KG1 (cell line): ENCODE measurements at regions not wholly inside any gene's neighbourhood (a gene's known extent, or its start where the extent isn't known, plus 50 kb on each side); places are given as distances from the start of the nearest gene placed in this dataset.

ENCODE experiments used
- DNase-seq: peaks from one replicate; lab custom pipeline; 2025; lab: John Stamatoyannopoulos, UW

DNA sequence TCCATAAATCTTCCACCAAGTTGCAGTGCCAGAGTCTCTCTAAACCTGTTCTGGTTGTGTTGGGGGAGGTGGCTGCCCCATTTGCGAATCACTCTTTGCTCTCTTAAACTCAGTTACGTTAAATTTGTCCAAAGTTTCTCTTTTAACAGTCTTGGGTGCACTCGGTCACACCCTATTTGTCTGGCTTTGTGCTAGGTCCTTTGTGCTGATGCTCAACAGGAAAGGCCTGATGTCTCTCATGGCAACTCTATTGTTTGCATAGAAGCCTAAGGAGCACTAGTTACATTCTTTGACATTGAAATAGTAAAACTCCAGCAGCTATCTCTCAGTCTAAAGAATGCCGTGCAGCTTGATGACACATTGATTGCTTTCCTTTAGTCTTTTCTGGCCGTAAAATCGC is 105.1 kb downstream of the TRMT11 start:
- no peak for DNase-seq

DNA sequence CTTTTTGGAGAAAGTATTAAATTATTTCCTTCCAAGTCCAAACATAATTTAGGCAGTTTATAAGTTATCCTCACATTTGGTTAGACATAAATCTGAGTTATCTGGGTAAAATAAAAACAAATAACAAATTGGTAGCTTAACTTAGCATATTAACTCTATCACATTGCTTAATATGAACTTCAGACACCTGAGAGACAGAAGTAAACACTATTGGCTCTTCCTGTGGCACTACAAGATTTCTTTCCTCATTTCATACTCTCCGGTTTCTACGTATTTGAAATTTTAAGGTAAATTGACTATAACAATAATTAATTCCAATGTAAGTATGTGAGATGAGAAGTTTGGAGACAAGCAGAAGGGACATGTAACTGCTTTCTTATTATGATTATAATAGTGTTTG is 106.8 kb downstream of the TRMT11 start:
- DNase-seq, result no peak

DNA sequence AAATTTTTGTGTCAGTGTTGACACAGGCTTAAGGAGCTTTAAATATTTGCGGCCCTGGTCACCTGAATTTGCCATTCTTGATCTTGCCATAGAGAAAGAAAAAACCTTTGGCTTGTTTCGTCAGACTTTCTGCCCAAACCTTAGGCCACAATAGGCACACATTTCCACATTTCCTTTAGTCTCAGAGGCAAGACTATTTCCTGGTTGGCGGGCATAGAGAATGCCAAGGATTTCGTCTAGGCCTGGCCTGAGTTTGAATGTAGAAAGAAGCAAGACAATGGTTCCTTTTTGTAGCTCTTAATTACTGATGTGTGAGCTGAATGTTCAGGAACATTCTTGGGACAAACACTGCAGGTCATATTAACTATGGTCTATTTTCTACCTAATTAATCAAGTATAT is 108.1 kb downstream of the TRMT11 start:
- DNase-seq, result no peak

DNA sequence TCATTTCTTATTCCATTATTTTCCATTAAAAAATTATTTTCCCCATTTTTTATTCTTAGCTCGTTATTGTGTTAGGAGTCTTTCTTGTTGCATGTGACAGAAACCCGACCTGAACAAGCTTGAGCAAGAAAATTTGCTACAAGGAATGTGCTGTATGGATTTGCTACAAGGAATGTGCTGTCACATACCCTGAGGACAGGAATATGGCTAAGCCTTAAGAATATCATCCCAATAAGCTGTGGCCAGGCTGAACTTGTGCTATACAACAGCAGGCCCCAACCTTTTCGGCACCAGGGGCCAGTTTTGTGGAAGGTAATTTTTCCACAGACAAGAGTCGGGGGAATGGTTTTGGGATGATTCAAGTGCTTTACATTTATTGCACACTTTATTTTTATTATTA is 114.0 kb downstream of the TRMT11 start:
- no peak for DNase-seq

DNA sequence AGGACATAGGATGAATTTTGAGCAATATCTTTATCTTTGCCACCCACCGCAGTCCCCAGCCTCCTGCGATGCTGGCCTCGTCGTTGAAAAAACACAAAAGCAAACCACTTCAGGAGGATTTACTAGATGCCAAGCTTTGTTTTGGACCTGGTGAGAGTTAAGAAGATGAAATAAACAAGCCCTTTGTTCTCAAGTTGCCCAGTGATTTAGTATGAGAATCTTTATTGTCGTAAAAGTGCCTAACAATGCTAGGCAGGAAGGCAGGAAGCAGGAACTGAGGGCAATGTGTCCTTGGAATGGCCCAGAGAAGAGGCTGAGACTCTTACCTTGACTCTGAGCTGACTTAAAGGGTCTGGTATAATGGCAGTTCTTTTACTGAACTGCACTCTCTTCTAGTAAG is 116.0 kb downstream of the TRMT11 start:
- DNase-seq, result no peak

DNA sequence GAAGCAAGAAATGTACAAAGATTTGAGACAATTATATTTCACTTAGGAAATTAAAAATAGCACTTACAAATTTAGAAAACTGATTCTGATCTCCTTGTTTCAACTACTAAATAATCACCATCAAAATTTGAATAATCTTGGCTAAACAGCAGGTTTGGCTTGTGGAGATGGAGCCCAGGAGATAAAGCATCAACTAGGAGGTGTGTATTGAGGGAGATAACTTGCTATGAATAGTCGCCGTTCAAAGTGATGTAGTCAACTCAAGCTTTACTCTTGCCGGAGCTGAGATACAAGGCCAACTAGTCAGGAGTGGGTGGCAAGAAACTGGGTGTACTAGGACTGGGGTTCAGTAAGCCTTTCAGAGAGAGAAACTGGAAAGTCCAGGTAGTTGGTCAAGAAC is 117.7 kb downstream of the TRMT11 start:
- DNase-seq, result no peak

DNA sequence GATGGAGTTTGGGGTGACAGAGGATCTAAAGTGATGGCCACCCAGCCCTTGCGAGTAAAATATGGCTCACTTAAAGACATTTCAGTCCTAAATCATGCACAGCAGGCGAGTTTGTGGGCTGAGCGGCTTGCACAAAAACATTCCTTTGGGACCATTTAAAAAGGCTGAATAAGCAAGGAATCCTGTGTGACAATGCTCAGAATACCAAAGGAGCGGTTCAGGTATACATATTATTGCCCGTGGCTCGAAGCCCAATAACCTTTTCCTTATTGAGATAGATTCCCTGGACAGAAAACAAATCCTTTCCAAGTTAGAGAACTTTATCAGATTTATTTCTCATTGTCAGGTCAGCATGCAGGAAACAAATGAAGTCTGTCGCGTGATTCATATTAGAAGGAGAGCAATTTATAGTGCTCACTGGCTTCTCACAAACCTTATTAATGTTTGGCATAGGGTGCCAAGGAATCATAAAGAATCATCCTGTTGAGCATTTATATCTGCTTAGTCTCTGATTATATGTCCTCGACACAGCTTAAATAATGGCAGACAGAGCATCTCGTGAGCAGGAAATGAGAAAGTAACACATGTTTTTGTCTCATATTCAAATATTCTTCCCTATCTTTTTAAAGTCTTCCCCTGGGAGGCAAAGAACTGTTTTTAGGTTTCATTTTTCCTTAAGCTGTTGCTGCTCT is 121.3 kb downstream of the TRMT11 start:
- DNase-seq, result no peak

DNA sequence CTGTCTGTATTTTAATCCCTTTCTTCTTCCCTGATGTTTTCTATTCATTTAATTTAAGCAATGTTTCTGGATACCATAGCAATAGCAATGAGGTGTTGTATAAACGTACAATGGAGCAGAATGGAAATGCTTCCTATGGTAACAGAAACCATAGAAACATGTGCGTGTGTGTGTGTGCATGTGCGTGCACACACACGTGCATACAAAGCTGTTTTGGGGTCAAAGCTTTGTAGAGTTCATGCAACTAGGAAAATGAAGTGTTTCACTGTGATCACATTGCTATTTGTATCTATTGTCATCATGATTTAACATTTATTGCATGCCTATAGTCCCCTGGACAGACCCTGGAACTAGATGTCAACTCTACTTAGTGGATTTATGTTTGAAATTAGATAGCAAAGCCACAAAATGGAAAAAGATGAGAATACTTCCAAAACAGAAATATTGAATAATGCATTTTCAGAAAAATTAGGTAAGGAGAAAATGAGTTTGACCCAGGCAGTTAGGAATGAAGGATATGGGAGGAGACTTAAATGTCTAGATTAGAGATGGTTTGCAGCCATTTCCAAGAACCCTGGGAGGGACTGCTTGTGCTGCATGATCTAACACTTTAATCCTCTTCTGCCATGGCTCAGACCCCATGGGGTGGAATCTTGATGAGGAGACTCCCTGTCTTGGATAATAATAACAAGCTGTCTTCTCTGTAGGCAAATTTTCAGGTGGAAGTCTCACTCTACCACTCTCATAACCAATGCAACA is 124.4 kb downstream of the TRMT11 start:
- no peak for DNase-seq

DNA sequence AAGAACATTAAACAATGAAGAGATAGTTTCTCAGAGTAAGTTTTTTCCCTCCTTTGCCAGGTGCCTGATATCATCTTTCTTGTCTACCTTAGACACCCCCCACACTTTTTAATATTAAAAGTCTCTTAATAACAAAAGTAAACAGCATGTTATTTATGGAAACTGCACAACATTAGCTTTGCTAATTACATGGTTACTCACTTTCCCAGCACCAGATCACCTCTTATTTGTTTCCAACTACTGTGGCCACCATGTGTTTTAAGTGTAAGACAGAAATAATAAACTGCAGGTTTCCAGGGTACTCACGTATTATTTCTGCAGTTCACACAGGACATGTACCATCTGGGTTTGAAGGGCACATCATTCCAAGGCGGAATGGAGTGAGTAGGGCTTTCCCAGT is 125.0 kb downstream of the TRMT11 start:
- no peak for DNase-seq

DNA sequence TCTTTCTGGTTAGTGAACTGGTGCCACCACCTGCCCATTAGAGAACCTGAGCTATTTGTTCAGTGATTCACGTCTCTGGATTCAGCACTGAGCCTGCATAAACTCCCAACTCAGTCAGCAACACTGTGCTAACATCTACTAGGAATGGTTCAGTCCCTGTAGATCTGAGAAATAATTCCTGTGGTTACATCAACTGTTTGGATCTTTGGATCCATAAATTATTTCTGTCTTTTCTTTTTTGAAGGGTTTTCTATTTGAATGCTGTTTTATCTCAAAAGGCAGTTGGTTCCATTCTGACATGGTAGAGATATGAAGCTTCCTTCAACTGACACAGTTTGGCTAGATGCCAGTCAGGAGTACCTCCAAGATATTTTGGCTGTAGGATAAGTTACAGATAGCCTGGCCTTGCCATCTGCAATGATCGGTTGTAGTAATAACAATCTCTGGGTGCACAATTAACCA is 125.9 kb downstream of the TRMT11 start:
- no peak for DNase-seq

DNA sequence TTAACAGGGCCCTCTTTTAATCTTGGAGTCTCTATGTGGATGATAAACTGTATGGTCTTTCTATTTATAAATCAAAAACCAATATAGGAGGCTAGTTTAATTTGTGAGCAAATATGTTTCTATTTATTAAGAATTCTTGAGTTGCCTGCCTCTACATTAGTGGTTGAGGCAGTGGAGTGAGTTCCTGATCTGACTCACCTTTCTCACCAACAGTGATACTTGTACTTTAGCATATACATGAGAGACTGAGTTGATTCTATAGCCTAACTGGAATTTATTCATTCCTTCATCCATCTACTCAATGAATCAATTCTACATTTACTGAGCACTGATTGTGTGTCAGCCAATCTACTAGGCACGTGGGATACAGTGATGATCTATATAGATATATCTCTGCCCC is 126.9 kb downstream of the TRMT11 start:
- no peak for DNase-seq

DNA sequence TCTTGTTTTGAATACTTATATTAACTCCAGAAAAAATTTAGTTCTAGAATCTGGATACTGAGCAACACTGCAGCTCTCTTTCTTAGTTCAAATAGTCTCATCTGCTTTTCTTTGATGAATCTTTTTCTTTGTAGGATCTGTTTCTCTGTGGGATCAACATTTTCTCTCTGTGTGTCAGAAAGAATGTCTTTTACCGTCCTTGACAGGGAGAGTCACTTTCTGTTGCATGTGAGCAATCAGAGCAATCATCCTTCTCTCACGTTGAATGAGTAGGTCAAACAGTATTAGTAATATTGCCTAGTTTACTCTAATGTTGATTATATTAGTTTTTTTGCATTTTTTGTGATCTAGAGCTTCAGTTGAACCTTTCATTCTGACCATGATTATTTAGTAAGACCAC is 130.9 kb downstream of the TRMT11 start:
- no peak for DNase-seq

DNA sequence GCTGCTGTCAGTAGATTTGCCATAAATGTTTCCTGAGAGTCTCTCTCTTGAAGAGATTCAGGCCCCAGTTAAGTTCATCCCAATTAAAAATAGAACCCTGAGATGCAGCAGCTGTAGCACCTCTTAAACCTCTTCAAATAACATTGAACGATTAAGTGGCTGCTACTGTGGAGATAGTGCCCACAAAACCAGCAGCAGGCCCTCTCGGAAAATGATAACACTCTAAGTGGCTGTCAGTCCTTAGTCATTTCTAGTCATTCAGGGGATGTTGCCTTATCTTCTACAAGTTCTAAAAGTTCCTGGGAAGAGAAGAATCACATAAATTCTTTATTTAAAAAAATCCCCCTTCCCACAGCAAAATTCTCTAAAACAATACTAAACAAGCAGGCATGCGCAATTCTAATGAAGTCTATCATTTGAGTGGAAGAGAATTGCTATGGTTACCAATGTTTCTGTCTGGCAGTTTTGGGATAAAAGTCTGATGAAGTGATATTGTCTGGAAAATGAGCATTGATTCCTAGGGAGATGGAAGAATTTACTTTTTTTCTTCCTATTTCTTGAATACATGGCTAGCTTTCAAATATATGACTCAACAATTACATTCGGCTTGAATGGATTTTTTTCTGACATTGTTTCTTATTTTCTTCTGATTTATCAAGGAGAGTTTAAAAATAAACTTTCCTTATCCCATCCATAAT is 131.9 kb downstream of the TRMT11 start:
- DNase-seq, result no peak

DNA sequence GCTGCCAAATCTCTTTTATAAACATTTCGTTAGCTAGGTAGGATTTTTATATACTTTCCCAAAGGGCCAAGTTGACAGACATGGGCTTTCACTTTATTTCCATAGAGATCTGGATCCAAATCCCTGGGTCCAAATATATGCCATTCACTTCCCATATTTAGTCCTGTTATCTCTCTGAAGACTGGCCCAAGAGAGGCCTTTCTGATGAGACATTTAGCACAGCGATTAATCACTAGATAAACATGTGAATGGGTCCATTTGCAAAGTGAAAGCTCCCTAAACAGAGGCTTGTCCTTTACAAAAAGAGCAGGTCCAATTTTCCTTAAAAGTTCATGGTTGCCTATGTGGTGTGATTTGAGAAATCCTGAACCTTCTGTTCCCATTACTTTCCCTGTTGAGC is 132.6 kb downstream of the TRMT11 start:
- no peak for DNase-seq

DNA sequence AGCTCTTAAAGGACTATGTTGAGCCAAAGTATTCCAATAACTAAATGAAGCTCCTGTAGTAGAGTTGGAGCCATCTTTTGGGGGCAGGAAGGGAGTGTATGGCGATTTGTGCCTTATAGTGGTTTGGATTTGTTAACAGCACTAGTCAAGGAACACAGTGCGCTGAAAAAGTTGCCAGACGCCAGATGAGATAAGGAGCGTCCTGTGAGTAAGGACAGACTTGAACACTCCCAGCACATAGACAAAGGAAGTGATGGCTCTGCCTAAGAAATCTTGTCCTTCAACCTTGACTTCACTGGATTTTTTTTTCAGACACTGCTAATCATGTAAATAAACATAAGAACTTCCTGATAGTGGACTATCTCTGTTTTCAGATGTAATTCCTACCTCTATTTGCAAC is 136.9 kb downstream of the TRMT11 start:
- DNase-seq, result no peak

DNA sequence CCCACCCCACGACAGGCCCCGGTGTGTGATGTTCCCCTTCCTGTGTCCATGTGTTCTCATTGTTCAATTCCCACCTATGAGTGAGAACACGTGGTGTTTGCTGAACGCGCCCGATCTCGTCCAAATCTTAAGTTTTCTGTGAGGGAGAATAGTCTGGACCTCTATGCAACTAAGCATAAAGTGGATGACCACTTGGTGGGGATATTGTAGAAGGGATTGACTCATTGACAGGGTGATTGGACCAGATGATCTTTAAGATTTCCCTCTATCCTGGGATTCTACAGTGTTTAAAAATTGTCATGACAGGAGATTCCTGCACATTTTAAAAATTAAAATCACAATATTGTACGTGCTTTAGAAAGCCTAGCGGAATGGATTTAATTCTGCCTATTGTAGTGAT is 141.3 kb downstream of the TRMT11 start:
- DNase-seq, result no peak

DNA sequence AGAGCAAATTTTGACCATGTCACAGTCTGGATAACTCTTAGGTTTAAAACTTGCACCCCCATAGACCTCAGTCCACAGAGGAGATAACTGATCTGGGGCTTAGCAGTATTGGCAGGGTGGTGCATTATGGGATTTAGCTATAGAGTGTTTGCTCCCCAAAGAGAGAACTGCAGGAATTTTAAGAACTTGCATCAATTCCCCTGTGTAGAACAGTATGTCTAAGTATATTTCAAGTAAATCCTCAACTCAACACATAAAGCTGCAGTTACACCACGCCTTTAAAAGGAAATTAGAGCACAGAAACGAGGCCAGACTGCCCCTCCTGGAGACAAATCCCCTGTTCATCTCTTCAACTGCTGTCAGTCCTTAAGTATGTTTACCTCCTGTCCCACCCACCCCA is 144.9 kb downstream of the TRMT11 start:
- DNase-seq, result no peak

DNA sequence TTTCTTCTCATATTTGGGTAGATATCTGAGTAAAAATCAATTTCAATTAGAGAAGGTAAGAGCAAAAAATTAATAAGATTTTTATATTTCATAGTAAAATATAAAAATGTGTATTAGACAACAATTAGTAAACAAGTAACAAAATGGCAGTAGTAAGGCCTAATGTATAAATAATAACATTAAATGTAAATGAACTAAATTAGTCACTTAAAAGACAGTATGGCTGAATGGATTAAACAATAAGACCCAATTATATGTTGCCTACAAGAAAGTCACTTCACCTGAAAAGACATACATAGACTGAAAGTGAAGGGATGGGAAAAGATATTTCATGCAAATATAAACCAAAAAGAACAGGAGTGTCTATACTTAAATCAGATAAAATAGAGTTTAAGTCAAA is 147.6 kb downstream of the TRMT11 start:
- no peak for DNase-seq

DNA sequence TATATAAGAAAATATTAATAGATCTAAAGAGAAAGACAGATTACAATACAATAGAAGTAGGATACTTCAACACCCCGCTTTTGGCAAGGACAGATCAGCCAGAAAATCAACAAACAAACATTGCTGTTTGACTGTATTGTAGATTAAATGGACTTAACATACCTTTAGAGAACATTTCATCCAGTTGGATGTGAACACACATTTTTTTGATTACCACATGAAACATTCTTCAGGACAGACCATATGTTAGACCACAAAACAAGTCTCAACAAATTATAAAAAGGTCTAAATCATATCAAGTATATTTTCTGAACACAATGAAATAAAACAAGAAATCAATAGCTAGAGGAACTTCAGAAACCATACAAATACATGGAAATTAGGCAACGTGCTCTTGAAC is 148.2 kb downstream of the TRMT11 start:
- DNase-seq, result no peak

DNA sequence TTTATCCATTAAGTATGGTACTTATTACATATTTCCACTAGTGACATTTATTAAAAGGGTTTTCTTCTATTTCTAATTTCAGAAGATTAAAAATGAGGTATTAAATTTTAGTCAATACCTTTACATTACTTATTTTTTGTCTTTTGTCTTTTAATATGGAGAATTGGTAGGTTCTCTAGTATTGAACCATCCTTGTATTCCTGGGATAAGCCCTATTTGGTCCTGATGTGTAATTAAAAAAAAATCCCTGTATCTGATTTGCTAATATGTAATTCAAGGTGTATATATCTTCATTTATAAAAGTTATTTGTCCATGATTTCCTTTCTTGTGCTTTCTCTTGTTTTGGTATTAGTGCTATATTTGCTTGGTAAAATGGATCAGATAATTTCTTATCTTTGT is 153.7 kb downstream of the TRMT11 start:
- DNase-seq, result no peak

DNA sequence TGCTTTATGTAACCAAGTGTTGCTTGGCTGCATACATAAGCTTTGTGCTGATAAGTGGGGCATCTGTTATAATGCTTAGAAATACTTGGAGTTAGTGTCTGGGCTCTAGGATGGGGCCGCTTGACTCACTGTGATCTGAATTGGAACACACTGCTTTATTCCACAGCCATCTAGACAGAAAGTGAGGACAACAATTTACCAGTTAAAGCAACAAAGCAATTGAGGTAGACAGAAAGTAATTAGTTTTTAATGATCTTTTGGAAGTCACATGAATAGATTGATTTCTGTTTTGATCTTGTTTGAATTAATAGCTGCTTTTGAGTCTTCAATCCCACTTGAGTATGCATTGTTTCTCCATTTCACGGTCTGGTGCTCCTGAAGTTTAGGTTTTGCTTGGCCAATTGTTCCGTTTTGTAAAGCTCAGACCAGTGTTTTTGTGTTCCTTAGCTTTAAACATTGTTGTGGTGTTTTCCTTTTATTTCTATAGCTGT is 157.5 kb downstream of the TRMT11 start:
- DNase-seq, result no peak

DNA sequence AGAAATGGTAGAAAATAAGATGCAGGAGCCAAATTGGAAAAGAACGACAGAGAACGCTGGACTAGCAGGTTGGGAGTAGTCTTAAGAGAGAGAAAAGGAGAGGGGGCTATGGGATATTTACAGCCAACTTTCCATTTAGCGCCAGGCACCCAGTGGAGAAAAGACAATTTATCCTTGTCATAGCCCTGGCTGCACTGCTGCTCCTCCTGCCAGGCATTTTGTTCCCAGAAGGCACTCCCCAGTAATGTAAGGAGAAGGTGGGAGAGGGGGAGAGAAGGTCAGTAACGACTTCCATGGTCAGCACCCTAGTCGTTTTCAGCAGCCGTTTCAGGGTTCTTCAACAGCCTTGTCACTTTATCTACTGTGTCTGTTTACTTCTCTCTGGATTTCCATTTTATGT is 159.0 kb downstream of the TRMT11 start:
- no peak for DNase-seq

DNA sequence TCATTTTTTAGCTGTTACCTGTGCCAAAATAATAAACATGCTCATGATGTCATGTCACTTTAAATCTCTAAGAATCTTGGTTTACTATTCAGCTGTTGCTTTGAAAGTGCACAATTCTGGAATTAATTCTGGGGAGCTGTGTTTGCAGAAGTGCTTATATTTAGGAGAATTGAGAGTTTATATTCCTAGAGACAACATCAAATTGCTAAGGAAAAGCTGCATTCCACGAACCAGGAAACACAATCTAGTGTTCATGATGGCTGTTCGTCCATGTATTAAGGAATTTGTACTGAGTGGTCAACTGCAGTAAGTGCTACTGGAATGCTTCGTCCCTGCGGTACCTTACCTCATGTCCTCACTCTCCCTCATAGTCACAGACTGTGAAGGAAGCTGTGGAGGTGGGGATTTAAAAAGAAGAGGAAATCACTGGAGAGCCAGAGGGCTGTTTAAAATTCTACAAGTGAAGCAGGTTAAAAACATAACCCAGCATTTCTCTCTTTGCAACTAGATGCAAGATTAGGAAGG is 161.0 kb downstream of the TRMT11 start:
- no peak for DNase-seq
